ENCODE measurements at regions not wholly inside any gene's neighbourhood (a gene's known extent, or its start where the extent isn't known, plus 50 kb on each side); places are given as distances from the start of the nearest gene placed in this dataset.

- Histone ChIP-seq H3K9me3 (ENCODE audit: control insufficient read depth, insufficient read depth, low read length) (peaks cover 39% of the 10 kb centered on the region), H3K79me2 (ENCODE audit: control insufficient read depth, low read length) (no peaks in the 10 kb centered on the region)
Observed at GRCh38 chr2:7803515-7803914, 878.3 kb upstream of the ID2 start.

GRCh38 chr2:7809640-7810039, 872.2 kb upstream of the ID2 start:
- H4K20me1 ChIP-seq (ENCODE audit: control insufficient read depth, insufficient read depth, low read depth, low read length), result no peaks in the 10 kb centered on the region
- H3K36me3 ChIP-seq (ENCODE audit: control insufficient read depth, low read length), result no peaks in the 10 kb centered on the region
- H3K79me2 ChIP-seq (ENCODE audit: control insufficient read depth, low read length), result no peaks in the 10 kb centered on the region
- H3F3A ChIP-seq (ENCODE audit: control insufficient read depth, insufficient read depth), result no peaks in the 10 kb centered on the region
- no peak overlapping the region for H3K27ac ChIP-seq (ENCODE audit: low read depth, low read length)
- no peak overlapping the region for H3K4me3 ChIP-seq (ENCODE audit: low read length)
- H3K9me2 ChIP-seq (replicated peaks; ENCODE audit: control insufficient read depth, low read length), result no peaks in the 10 kb centered on the region
- H3K9me3 ChIP-seq (ENCODE audit: control insufficient read depth, insufficient read depth, low read length), result no peaks in the 10 kb centered on the region; the same call in 1 of the 2 replicates
- no peak overlapping the region for H3K4me2 ChIP-seq (ENCODE audit: low read length)
- no peaks in the 10 kb centered on the region for H3K27me3 ChIP-seq (ENCODE audit: control insufficient read depth, low read length)
- peaks cover 4% of the 10 kb centered on the region; the same call in 1 of the 2 replicates for H3K4me1 ChIP-seq (ENCODE audit: control insufficient read depth, low read length)
- TF ChIP-seq EZH2phosphoT487 (IDR thresholded peaks at IDR 0.05; ENCODE audit: borderline replicate concordance, low read length), result no peak
- TF ChIP-seq CTCF (IDR thresholded peaks at IDR 0.05; ENCODE audit: low read depth, low read length, poor library complexity, severe bottlenecking), result peak; percentile 24

More at GRCh38 chr2:7803515-7803914, 878.3 kb upstream of the ID2 start:
- H3K27me3 ChIP-seq (ENCODE audit: control insufficient read depth, low read length), result no peaks in the 10 kb centered on the region
- H3K36me3 ChIP-seq (ENCODE audit: control insufficient read depth, low read length), result no peaks in the 10 kb centered on the region
- H4K20me1 ChIP-seq (ENCODE audit: control insufficient read depth, insufficient read depth, low read depth, low read length), result no peaks in the 10 kb centered on the region
- H3K4me2 ChIP-seq (ENCODE audit: low read length), result no peak overlapping the region
- H3K4me1 ChIP-seq (ENCODE audit: control insufficient read depth, low read length), result no peaks in the 10 kb centered on the region
- TF ChIP-seq EZH2phosphoT487 (IDR thresholded peaks at IDR 0.05; ENCODE audit: borderline replicate concordance, low read length) (no peak), CTCF (IDR thresholded peaks at IDR 0.05; ENCODE audit: low read depth, low read length, poor library complexity, severe bottlenecking) (no peak)
- H3K4me3 ChIP-seq (ENCODE audit: low read length), result no peak overlapping the region
- no peaks in the 10 kb centered on the region for H3K9me2 ChIP-seq (replicated peaks; ENCODE audit: control insufficient read depth, low read length)
- H3F3A ChIP-seq (ENCODE audit: control insufficient read depth, insufficient read depth), result no peaks in the 10 kb centered on the region
- no peak overlapping the region for H3K27ac ChIP-seq (ENCODE audit: low read depth, low read length)

- Histone ChIP-seq H3K27me3 (ENCODE audit: control insufficient read depth, low read length) (no peaks in the 10 kb centered on the region), H3K4me3 (ENCODE audit: low read length) (no peak overlapping the region), H3K36me3 (ENCODE audit: control insufficient read depth, low read length) (no peaks in the 10 kb centered on the region), H3K4me1 (ENCODE audit: control insufficient read depth, low read length) (peaks cover 4% of the 10 kb centered on the region; the same call in 1 of the 2 replicates), H3K9me2 (replicated peaks; ENCODE audit: control insufficient read depth, low read length) (no peaks in the 10 kb centered on the region), H3K27ac (ENCODE audit: low read depth, low read length) (no peak overlapping the region), H3K79me2 (ENCODE audit: control insufficient read depth, low read length) (no peaks in the 10 kb centered on the region), H3F3A (ENCODE audit: control insufficient read depth, insufficient read depth) (no peaks in the 10 kb centered on the region), H3K4me2 (ENCODE audit: low read length) (no peak overlapping the region), H4K20me1 (ENCODE audit: control insufficient read depth, insufficient read depth, low read depth, low read length) (no peaks in the 10 kb centered on the region), H3K9me3 (ENCODE audit: control insufficient read depth, insufficient read depth, low read length) (peaks cover 3% of the 10 kb centered on the region; the same call in 1 of the 2 replicates)
- TF ChIP-seq EZH2phosphoT487 (IDR thresholded peaks at IDR 0.05; ENCODE audit: borderline replicate concordance, low read length), result no peak
- no peak for TF ChIP-seq CTCF (IDR thresholded peaks at IDR 0.05; ENCODE audit: low read depth, low read length, poor library complexity, severe bottlenecking)
Observed at GRCh38 chr2:7811073-7811472, 870.8 kb upstream of the ID2 start.

Data from DOHH2 (cell line).